Kidney (tissue), 13 donors: ENCODE measurements at regions not wholly inside any gene's neighbourhood (a gene's known extent, or its start where the extent isn't known, plus 50 kb on each side); places are given as distances from the start of the nearest gene placed in this dataset.

Experiments used
- DNase-seq, 5 donors: peaks; one replicate each; pipeline ENCODE4 v3.0.0-alpha.2; 2013 to 2020
- FAIRE-seq: peaks from 2 replicates; lab custom pipeline; 2012; peaks lifted over from hg19 to GRCh38; lab: Jason Lieb, UNC
- H3K27ac ChIP-seq, 2 donors: one replicate each; pipeline ENCODE4 v1.7.0; 2013; ENCODE audit warnings: low read depth in 2 of 2, low read length in 2 of 2, inconsistent platforms in 1 of 2
- H3K27me3 ChIP-seq: one replicate; pipeline ENCODE4 v1.7.1; 2013; ENCODE audit warnings: low read length, inconsistent platforms; ENCODE audit not compliant: control insufficient read depth, insufficient read depth
- H3K36me3 ChIP-seq, 3 donors: one replicate each; pipeline versions ENCODE4 v1.7.0 to v1.7.1; 2013; ENCODE audit warnings: low read length in 3 of 3, control low read depth in 1 of 3, inconsistent platforms in 1 of 3; ENCODE audit not compliant: insufficient read depth in 3 of 3, control insufficient read depth in 2 of 3
- H3K4me1 ChIP-seq, 3 donors: one replicate each; pipeline versions ENCODE4 v1.7.0 to v1.7.1; 2013; ENCODE audit warnings: low read length in 3 of 3, inconsistent platforms in 1 of 3, low read depth in 1 of 3; ENCODE audit not compliant: control insufficient read depth in 2 of 3, insufficient read depth in 2 of 3
- H3K4me3 ChIP-seq, 3 donors: one replicate each; pipeline versions ENCODE4 v1.7.0 to v1.8.1; 2013; ENCODE audit warnings: low read length in 3 of 3, control low read depth in 1 of 3, inconsistent platforms in 1 of 3
- H3K9ac ChIP-seq, 3 donors: one replicate each; pipeline versions ENCODE4 v1.7.0 to v1.7.1; 2013; ENCODE audit warnings: low read length in 3 of 3, control low read depth in 1 of 3, inconsistent platforms in 1 of 3
- H3K9me3 ChIP-seq, 3 donors: one replicate each; pipeline versions ENCODE4 v1.7.0 to v1.7.1; 2013; ENCODE audit warnings: low read length in 3 of 3, control low read depth in 1 of 3, inconsistent platforms in 1 of 3; ENCODE audit not compliant: control insufficient read depth in 2 of 3, insufficient read depth in 1 of 3
- intact Hi-C: fragments of 100-400 bp; cut with DNase I; formaldehyde crosslinking; loops from one replicate; pipeline ENCODE4 v1.11.1; 2022
- TF ChIP-seq, protein P1 (sequence below): IDR thresholded peaks from 3 replicates; pipeline ENCODE4 v1.5.1; 2012; ENCODE audit warnings: mild to moderate bottlenecking, moderate library complexity, borderline replicate concordance; ENCODE audit not compliant: insufficient read depth; ENCODE audit errors: extremely low read depth
- donor health status: control.
- donor health status: control.
- donor health status: control.
- donor health status: control.
- donor health status: control.
- donor health status: DM: yes; HTN: yes; CAD: no.
- donor health status: Normal renal cell carcinoma (clear cell type).

DNA sequence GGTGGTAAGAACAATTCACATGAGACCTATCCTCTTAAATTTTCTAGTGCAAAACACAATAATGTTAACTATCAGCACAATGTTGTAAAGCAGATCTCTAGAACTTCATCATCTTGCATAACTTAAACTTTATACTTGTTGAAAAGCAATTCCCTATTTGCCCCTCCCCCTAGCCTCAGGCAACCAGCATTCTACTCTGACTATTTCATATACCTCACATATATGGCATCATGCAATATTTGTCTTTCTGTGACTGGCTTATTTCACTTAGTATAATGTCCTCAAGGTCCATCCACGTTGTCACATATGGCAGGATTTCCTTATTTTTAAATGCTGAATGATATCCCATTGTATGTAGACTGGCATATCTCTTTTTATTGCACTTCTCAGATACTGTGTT is 86.5 kb downstream of the STRADB start:
- intact Hi-C loops: no loop called here
- no peak for FAIRE-seq
- H3K4me1 ChIP-seq: no peaks in the 10 kb centered on the region
- H3K27ac ChIP-seq: no peak overlapping the region
- H3K27me3 ChIP-seq: no peaks in the 10 kb centered on the region
- no peak overlapping the region for H3K9ac ChIP-seq
- H3K36me3 ChIP-seq: no peaks in the 10 kb centered on the region
- H3K4me3 ChIP-seq: no peak overlapping the region
- H3K9me3 ChIP-seq: peaks cover 0 to 5% (median 0%) of the 10 kb centered on the region in 3 donors
- TF ChIP-seq, protein P1, sequence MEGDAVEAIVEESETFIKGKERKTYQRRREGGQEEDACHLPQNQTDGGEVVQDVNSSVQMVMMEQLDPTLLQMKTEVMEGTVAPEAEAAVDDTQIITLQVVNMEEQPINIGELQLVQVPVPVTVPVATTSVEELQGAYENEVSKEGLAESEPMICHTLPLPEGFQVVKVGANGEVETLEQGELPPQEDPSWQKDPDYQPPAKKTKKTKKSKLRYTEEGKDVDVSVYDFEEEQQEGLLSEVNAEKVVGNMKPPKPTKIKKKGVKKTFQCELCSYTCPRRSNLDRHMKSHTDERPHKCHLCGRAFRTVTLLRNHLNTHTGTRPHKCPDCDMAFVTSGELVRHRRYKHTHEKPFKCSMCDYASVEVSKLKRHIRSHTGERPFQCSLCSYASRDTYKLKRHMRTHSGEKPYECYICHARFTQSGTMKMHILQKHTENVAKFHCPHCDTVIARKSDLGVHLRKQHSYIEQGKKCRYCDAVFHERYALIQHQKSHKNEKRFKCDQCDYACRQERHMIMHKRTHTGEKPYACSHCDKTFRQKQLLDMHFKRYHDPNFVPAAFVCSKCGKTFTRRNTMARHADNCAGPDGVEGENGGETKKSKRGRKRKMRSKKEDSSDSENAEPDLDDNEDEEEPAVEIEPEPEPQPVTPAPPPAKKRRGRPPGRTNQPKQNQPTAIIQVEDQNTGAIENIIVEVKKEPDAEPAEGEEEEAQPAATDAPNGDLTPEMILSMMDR: no peak
- DNase-seq: no peak

DNA sequence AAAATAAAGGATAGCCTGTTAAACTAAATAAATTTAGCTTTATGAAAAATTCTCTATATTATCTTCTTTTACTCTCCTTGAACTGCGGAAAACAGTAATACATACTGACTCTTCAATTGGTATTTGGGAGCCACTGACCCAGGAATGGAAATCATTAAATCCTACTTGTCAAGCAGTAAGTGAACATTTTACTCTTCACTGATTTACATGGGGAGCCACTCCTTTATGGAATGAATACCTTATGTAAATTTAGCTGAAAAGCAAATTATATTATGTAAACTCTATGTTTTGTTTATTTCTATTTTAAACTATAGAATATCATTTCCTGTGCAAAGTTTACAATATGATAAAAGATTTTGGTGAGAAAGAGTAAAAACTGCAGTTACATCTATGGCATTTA is 85.2 kb downstream of the STRADB start:
- Histone ChIP-seq H3K27me3 (no peaks in the 10 kb centered on the region), H3K9me3 (peaks cover 0 to 8% (median 0%) of the 10 kb centered on the region in 3 donors), H3K36me3 (no peaks in the 10 kb centered on the region), H3K4me3 (no peak overlapping the region), H3K4me1 (no peaks in the 10 kb centered on the region), H3K9ac (no peak overlapping the region), H3K27ac (no peak overlapping the region)
- intact Hi-C loops: no loop called here
- TF ChIP-seq, protein P1: no peak
- FAIRE-seq: no peak
- no peak for DNase-seq

DNA sequence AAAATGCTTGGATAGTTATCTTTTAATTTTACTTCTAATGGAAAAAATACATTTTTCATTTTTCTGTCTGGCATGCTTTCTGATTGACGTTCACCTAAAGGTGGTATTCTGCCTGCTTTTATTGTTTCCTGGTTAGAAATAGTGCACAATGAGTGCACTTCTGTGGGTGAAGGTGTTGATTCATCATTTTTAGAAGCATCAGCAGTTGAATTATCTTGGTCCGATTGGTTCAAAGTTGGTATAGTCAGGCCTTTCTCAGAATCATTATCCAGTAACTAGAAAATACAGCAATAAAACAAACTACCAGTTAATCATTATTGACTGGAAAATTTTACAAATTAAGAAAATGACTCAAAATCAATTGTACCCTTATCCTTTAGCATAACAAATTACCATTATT is 84.5 kb downstream of the STRADB start:
- Histone ChIP-seq H3K27ac (no peak overlapping the region), H3K36me3 (no peaks in the 10 kb centered on the region), H3K4me3 (no peak overlapping the region), H3K4me1 (no peaks in the 10 kb centered on the region), H3K9me3 (peaks cover 0 to 8% (median 0%) of the 10 kb centered on the region in 3 donors), H3K9ac (no peak overlapping the region), H3K27me3 (no peaks in the 10 kb centered on the region)
- FAIRE-seq (peak; percentile 64), DNase-seq (no peak)
- TF ChIP-seq, protein P1: no peak
- intact Hi-C loops: no loop called here

DNA sequence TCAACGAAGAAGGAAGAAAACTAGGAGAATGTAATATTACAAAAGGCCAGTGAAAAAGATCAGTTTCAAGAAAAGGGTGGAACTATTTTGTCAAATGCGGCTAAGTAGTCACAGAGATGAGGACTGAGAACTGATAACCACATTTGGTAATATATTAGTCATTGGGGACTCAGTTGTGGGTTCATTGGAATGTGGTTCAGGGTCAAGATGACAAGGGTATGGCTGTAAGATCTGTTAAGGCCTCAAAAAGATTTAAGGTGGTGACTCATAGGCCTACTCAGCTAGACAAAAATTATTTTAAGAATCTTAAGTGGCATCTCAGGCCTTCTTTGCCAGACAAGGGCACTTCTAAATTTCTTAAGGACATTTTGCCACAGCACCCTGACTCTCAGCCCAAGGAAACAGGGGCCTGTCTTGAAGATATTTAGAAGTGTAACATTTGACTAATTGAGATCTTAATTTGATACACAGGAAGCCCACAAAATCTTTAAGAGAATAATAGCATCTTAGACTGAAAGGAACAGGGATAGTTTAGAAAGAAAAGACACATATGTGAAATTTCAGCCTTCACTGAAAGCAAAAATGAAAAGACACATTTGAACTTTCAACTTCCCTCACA is 81.3 kb downstream of the STRADB start:
- TF ChIP-seq, protein P1: no peak
- H3K9me3 ChIP-seq: peaks cover 0 to 15% (median 0%) of the 10 kb centered on the region in 3 donors
- H3K4me3 ChIP-seq: no peak overlapping the region
- no peak overlapping the region for H3K9ac ChIP-seq
- H3K27ac ChIP-seq: no peak overlapping the region
- H3K4me1 ChIP-seq: no peaks in the 10 kb centered on the region
- no peaks in the 10 kb centered on the region for H3K27me3 ChIP-seq
- intact Hi-C loops: no loop called here
- FAIRE-seq: no peak
- no peaks in the 10 kb centered on the region for H3K36me3 ChIP-seq
- DNase-seq: no peak
